ENCODE measurements at regions not wholly inside any gene's neighbourhood (a gene's known extent, or its start where the extent isn't known, plus 50 kb on each side); places are given as distances from the start of the nearest gene placed in this dataset.

DNA sequence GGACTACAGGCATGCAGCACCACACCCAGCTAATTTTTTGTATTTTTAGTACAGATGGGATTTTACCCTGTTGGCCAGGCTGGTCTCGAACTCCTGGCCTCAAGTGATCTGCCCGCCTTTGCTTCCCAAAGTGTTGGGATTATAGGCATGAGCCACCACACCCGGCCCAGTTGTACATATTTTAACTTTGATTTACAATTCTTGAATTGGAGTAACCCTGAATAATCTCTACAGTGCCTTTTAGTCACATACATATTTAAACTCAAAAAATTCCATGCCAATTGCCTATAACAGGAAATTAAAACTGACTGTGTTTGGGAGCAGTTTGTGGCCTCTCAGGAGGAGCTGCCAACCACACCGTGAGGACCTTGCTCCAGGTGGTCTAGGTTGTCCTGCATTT lies 199.8 kb upstream of the PDE10A start:
- no peak overlapping the region for H2AFZ ChIP-seq (ENCODE audit: low read depth, low read length)
- DNase-seq (ENCODE audit: low read depth, low spot score), result no peak
- no peaks in the 10 kb centered on the region for H3K79me2 ChIP-seq (ENCODE audit: control insufficient read depth, insufficient read depth, low read length)
- no peak overlapping the region for H3K4me3 ChIP-seq (replicated peaks in 1 of 3; ENCODE audit: insufficient read depth in 1 of 3, low read depth in 1 of 3, low read length in 3 of 3)
- H3K4me2 ChIP-seq (ENCODE audit: insufficient read depth, low read length), result no peak overlapping the region
- POLR2A ChIA-PET, result no interaction called here
- H3K9me3 ChIP-seq (replicated peaks; ENCODE audit: control insufficient read depth, insufficient read depth, low read length), result no peaks in the 10 kb centered on the region
- H4K20me1 ChIP-seq (replicated peaks; ENCODE audit: control insufficient read depth, extremely low read depth, insufficient read depth, low read length), result no peaks in the 10 kb centered on the region
- no peak overlapping the region for H3K27ac ChIP-seq (ENCODE audit: insufficient read depth, low read depth, low read length)
- no peaks in the 10 kb centered on the region for H3K36me3 ChIP-seq (ENCODE audit: control insufficient read depth in 2 of 2, extremely low read depth in 1 of 2, insufficient read depth in 2 of 2, low read length in 2 of 2)
- no TSS peak for BruUV-seq (replicated peaks)
- H3K4me1 ChIP-seq (ENCODE audit: control insufficient read depth, extremely low read depth, insufficient read depth, low read length), result no peaks in the 10 kb centered on the region
- TF ChIP-seq POLR2AphosphoS5 (IDR thresholded peaks at IDR 0.05; ENCODE audit: insufficient read depth, low read depth, low read length) (no peak), GATA2 (IDR thresholded peaks at IDR 0.05; ENCODE audit: insufficient read depth, insufficient read length, low read depth, low read length) (no peak), POLR2A (IDR thresholded peaks at IDR 0.05; ENCODE audit: low read depth, low read length) (no peak), JUN (IDR thresholded peaks at IDR 0.05; ENCODE audit: borderline replicate concordance, insufficient read depth, insufficient read length, low read depth) (no peak), FOS (IDR thresholded peaks at IDR 0.05; ENCODE audit: borderline replicate concordance, insufficient read depth, low read length) (no peak), MAX (IDR thresholded peaks at IDR 0.05; ENCODE audit: insufficient read depth, insufficient read length) (no peak), MYC (IDR thresholded peaks at IDR 0.05; ENCODE audit: low read depth, low read length) (no peak)
- TF ChIP-seq, protein P1, sequence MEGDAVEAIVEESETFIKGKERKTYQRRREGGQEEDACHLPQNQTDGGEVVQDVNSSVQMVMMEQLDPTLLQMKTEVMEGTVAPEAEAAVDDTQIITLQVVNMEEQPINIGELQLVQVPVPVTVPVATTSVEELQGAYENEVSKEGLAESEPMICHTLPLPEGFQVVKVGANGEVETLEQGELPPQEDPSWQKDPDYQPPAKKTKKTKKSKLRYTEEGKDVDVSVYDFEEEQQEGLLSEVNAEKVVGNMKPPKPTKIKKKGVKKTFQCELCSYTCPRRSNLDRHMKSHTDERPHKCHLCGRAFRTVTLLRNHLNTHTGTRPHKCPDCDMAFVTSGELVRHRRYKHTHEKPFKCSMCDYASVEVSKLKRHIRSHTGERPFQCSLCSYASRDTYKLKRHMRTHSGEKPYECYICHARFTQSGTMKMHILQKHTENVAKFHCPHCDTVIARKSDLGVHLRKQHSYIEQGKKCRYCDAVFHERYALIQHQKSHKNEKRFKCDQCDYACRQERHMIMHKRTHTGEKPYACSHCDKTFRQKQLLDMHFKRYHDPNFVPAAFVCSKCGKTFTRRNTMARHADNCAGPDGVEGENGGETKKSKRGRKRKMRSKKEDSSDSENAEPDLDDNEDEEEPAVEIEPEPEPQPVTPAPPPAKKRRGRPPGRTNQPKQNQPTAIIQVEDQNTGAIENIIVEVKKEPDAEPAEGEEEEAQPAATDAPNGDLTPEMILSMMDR (IDR thresholded peaks at IDR 0.05; ENCODE audit: extremely low read depth in 1 of 2, insufficient read depth in 1 of 2, low read depth in 1 of 2, low read length in 2 of 2), result no peak
- CTCF ChIA-PET, result no interaction called here
- dilution Hi-C loops (cut with MboI; ENCODE audit: extremely low pct_ligation_motif_present, low sequenced_read_pairs) (no loop called here), intact Hi-C loops (cut with micrococcal nuclease) (no loop called here)
- H3K9ac ChIP-seq (replicated peaks; ENCODE audit: extremely low read depth, insufficient read depth, low read length), result no peak overlapping the region
- H3K27me3 ChIP-seq (ENCODE audit: control insufficient read depth in 2 of 2, insufficient read depth in 2 of 2, low read length in 2 of 2), result no peaks in the 10 kb centered on the region
- no peaks in the 10 kb centered on the region for H3K9me1 ChIP-seq (replicated peaks; ENCODE audit: control insufficient read depth, extremely low read depth, insufficient read depth, low read length)
- no peak for FAIRE-seq

All from endothelial cell of umbilical vein (primary cell).